MM.1S (cell line): ENCODE measurements at regions not wholly inside any gene's neighbourhood (a gene's known extent, or its start where the extent isn't known, plus 50 kb on each side); places are given as distances from the start of the nearest gene placed in this dataset.

Experiments used
- DNase-seq: peaks from one replicate; pipeline ENCODE4 v3.0.0-alpha.2; 2015
- H2AFZ ChIP-seq: fragments of 300-600 bp; sonication (generic); 2 replicates; pipeline ENCODE4 v1.6.0; 2016; ENCODE audit warnings: antibody characterized with exemption, low read length
- H3F3A ChIP-seq: fragments of 300-600 bp; sonication (generic); 2 replicates; pipeline ENCODE4 v1.6.1; 2016; ENCODE audit warnings: mild to moderate bottlenecking, antibody characterized with exemption, low read length, moderate library complexity, mixed read lengths; ENCODE audit not compliant: insufficient read depth
- H3K27ac ChIP-seq: fragments of 300-600 bp; sonication (generic); 2 replicates; pipeline ENCODE4 v1.5.1; 2016; ENCODE audit warnings: mild to moderate bottlenecking, low read length
- H3K27me3 ChIP-seq: fragments of 300-600 bp; sonication (generic); replicated peaks from 2 replicates; pipeline ENCODE4 v1.6.0; 2016; ENCODE audit warnings: low read length; ENCODE audit not compliant: insufficient read depth
- H3K36me3 ChIP-seq: fragments of 300-600 bp; sonication (generic); replicated peaks from 2 replicates; pipeline ENCODE4 v1.6.1; 2016; ENCODE audit warnings: mild to moderate bottlenecking, low read length, mixed read lengths; ENCODE audit not compliant: insufficient read depth
- H3K4me1 ChIP-seq: fragments of 300-600 bp; sonication (generic); 2 replicates; pipeline ENCODE4 v1.6.1; 2016; ENCODE audit warnings: low read length, mixed read lengths
- H3K4me2 ChIP-seq: fragments of 300-600 bp; sonication (generic); 2 replicates; pipeline ENCODE4 v1.6.0; 2016; ENCODE audit warnings: low read depth, low read length
- H3K4me3 ChIP-seq: fragments of 300-600 bp; sonication (generic); 2 replicates; pipeline ENCODE4 v1.5.1; 2016; ENCODE audit warnings: low read length, mixed read lengths
- H3K79me2 ChIP-seq: fragments of 300-600 bp; sonication (generic); 2 replicates; pipeline ENCODE4 v1.6.1; 2016; ENCODE audit warnings: mixed run types, low read length, mixed read lengths
- H3K9ac ChIP-seq: fragments of 300-600 bp; sonication (generic); 2 replicates; pipeline ENCODE4 v1.6.1; 2016; ENCODE audit warnings: low read length, mixed read lengths
- H3K9me2 ChIP-seq: fragments of 300-600 bp; sonication (generic); replicated peaks from 2 replicates; pipeline ENCODE4 v1.6.1; 2016; ENCODE audit warnings: mild to moderate bottlenecking, low read length, mixed read lengths; ENCODE audit not compliant: insufficient read depth
- H3K9me3 ChIP-seq: fragments of 300-600 bp; sonication (generic); replicated peaks from 2 replicates; pipeline ENCODE4 v1.6.1; 2016; ENCODE audit warnings: mild to moderate bottlenecking, low read length, mixed read lengths; ENCODE audit not compliant: insufficient read depth
- H4K20me1 ChIP-seq: fragments of 300-600 bp; sonication (generic); 2 replicates; pipeline ENCODE4 v1.6.1; 2016; ENCODE audit warnings: mild to moderate bottlenecking, low read length, moderate library complexity, mixed read lengths; ENCODE audit not compliant: insufficient read depth
- EZH2 ChIP-seq: fragments of 300-600 bp; sonication (generic); optimal IDR thresholded peaks from 2 replicates; pipeline ENCODE3; 2017; ENCODE audit warnings: low read depth, mild to moderate bottlenecking, antibody characterized with exemption, low read length, mixed read lengths
- EZH2phosphoT487 ChIP-seq: fragments of 300-600 bp; sonication (generic); IDR thresholded peaks from 2 replicates; pipeline ENCODE4 v1.6.1; 2018; ENCODE audit warnings: antibody characterized with exemption, low read length
- TF ChIP-seq, protein P1 (sequence below): fragments of 300-600 bp; sonication (generic); IDR thresholded peaks from 2 replicates; pipeline ENCODE4 v1.5.1; 2016; ENCODE audit warnings: antibody characterized with exemption, low read length, mixed read lengths

DNA sequence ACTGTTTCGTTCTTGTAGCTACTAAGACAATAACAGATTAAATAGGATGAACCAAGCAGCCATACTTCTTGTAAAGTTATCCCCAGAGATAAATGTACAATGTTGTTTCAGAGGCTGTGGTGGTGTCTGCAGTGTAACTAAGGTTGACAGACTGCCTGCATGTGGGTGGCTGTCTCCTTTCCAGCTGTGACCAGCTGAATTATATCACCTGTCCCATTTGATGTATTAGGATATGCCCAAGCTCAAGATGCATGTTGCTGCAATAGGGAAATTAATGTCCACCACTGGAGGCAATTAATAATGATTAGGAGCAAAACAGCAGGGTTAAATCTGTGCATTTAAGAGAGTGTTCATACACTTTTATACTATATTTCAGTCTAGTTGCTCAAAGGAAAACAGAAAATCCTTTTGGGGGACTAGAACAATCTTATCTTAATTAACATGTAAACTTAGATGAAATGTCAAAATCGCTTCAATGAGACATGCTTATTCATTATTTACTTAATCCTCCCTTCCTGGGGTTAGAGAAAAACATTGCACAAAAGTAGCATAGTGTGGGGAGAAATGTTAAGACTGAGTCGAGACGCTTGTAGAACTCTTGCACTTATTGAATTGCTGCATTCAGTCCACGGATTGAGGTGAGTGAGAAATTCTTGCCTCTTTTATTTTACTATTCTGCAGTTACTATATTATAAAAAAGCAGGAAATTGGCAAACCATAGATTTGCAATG lies 269.0 kb downstream of the SNX10 start:
- Histone ChIP-seq H2AFZ (no peak overlapping the region), H3K9me3 (no peaks in the 10 kb centered on the region), H3K9ac (no peak overlapping the region), H3K36me3 (no peaks in the 10 kb centered on the region), H3F3A (no peaks in the 10 kb centered on the region), H3K79me2 (no peaks in the 10 kb centered on the region), H3K27me3 (no peaks in the 10 kb centered on the region), H3K4me2 (no peak overlapping the region), H4K20me1 (no peaks in the 10 kb centered on the region), H3K4me1 (no peaks in the 10 kb centered on the region), H3K27ac (no peak overlapping the region), H3K4me3 (no peak overlapping the region), H3K9me2 (no peaks in the 10 kb centered on the region)
- no peak for DNase-seq
- TF ChIP-seq, protein P1, sequence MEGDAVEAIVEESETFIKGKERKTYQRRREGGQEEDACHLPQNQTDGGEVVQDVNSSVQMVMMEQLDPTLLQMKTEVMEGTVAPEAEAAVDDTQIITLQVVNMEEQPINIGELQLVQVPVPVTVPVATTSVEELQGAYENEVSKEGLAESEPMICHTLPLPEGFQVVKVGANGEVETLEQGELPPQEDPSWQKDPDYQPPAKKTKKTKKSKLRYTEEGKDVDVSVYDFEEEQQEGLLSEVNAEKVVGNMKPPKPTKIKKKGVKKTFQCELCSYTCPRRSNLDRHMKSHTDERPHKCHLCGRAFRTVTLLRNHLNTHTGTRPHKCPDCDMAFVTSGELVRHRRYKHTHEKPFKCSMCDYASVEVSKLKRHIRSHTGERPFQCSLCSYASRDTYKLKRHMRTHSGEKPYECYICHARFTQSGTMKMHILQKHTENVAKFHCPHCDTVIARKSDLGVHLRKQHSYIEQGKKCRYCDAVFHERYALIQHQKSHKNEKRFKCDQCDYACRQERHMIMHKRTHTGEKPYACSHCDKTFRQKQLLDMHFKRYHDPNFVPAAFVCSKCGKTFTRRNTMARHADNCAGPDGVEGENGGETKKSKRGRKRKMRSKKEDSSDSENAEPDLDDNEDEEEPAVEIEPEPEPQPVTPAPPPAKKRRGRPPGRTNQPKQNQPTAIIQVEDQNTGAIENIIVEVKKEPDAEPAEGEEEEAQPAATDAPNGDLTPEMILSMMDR, result no peak
- no peak for TF ChIP-seq EZH2
- TF ChIP-seq EZH2phosphoT487, result no peak

DNA sequence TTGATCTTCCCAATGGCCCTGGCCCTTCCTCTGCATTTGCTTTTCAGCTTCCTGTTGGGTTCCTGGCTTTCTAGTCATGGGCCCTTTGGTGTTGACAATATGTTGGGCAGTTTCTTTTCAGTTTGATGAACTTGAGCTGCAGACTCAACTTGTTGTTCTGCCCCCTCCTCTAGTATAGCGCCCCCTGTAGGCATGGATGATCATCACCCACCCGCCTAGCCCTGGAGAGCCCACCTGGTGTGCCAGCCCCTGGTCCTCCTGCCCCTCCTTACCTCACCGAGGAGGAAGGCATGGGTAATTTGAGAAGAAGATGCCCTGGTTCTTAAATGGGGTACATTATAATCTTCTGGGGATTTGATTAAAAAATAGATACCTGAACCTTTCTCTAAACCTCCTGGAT lies 271.2 kb downstream of the SNX10 start:
- Histone ChIP-seq H3K9me2 (no peaks in the 10 kb centered on the region), H3K4me2 (no peak overlapping the region), H3K9ac (no peak overlapping the region), H3K9me3 (no peaks in the 10 kb centered on the region), H3F3A (no peaks in the 10 kb centered on the region), H3K4me3 (no peak overlapping the region), H4K20me1 (no peaks in the 10 kb centered on the region), H3K4me1 (no peaks in the 10 kb centered on the region), H2AFZ (no peak overlapping the region), H3K27ac (no peak overlapping the region), H3K27me3 (no peaks in the 10 kb centered on the region), H3K79me2 (no peaks in the 10 kb centered on the region), H3K36me3 (no peaks in the 10 kb centered on the region)
- DNase-seq, result no peak
- no peak for TF ChIP-seq EZH2
- TF ChIP-seq EZH2phosphoT487, result no peak
- TF ChIP-seq, protein P1, result no peak

DNA sequence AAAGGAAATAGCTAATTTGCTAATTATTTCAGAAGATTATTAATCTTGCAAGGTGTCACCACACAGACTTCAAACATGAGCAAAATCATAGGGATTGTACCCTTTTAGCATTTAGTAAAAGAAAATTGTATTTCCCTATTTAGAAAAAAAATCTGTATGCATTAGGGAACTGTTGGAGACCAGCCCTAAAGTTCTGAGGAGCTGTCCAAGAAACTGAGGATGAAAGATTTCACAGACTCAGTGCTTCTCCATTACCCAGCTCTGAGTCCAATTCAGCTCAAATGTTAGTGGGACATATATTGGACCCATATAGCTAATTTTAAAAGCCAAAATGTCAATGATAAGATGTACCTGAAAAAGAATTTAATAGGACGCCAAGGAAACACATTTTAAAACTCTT lies 271.7 kb downstream of the SNX10 start:
- TF ChIP-seq EZH2phosphoT487 (no peak), EZH2 (no peak)
- TF ChIP-seq, protein P1, result no peak
- Histone ChIP-seq H3K36me3 (no peaks in the 10 kb centered on the region), H3K9ac (no peak overlapping the region), H3K27ac (no peak overlapping the region), H3K79me2 (no peaks in the 10 kb centered on the region), H2AFZ (no peak overlapping the region), H3K4me1 (no peaks in the 10 kb centered on the region), H3K9me3 (no peaks in the 10 kb centered on the region), H3K4me2 (no peak overlapping the region), H3K27me3 (no peaks in the 10 kb centered on the region), H3K9me2 (no peaks in the 10 kb centered on the region), H4K20me1 (no peaks in the 10 kb centered on the region), H3K4me3 (no peak overlapping the region), H3F3A (no peaks in the 10 kb centered on the region)
- no peak for DNase-seq
